ENCODE measurements at regions not wholly inside any gene's neighbourhood (a gene's known extent, or its start where the extent isn't known, plus 50 kb on each side); places are given as distances from the start of the nearest gene placed in this dataset.
A peak's percentile ranks its signal among the peaks of the same experiment; 100 is the strongest.

DNA sequence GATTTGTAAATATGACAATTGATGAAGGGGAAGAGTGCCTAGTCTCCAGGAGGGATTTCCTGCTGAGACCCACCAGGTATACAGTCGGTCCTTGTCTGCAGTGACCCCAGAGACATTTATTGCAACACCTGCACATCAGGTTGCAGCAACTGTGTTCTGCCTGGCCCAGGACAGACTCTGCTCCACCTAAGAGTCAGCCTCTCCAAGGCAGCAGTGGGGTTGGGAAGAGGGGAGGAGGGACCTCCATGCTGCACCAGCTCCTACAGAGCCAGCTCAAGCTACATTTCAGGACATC, 120.4 kb upstream of the IRF2BP2 start (continued):
- TF ChIP-seq RBBP5 (IDR thresholded peaks at IDR 0.05; ENCODE audit: borderline replicate concordance, insufficient read depth, low read length, poor library complexity, severe bottlenecking) (peak; percentile 43), CEBPB (tag; IDR thresholded peaks at IDR 0.05) (peak; percentile 95), ZNF143 (CRISPR knock-in tag; IDR thresholded peaks at IDR 0.05) (no peak), ZNF431 (CRISPR knock-in tag; IDR thresholded peaks at IDR 0.05) (no peak), HNRNPUL1 (IDR thresholded peaks at IDR 0.05; ENCODE audit: low read length) (no peak), ZNF175 (CRISPR knock-in tag; IDR thresholded peaks at IDR 0.05; ENCODE audit: low read depth) (no peak), KDM4B (IDR thresholded peaks at IDR 0.05; ENCODE audit: borderline replicate concordance in 2 of 2, low read depth in 1 of 2) (no peak), JUND (IDR thresholded peaks at IDR 0.05; ENCODE audit: borderline replicate concordance, low read depth, low read length) (no peak), JUND (tag; IDR thresholded peaks at IDR 0.05; ENCODE audit: borderline replicate concordance, low read depth, low read length) (0 out of 3 replicates have a peak, but pooled peaks have one; percentile 33), TRIM28 (IDR thresholded peaks at IDR 0.05) (0 out of 2 replicates have a peak, but pooled peaks have one; percentile 34), KLF16 (IDR thresholded peaks at IDR 0.05) (no peak), CHD2 (IDR thresholded peaks at IDR 0.05; ENCODE audit: low read depth, low read length) (no peak)
- TF ChIP-seq, protein P1, sequence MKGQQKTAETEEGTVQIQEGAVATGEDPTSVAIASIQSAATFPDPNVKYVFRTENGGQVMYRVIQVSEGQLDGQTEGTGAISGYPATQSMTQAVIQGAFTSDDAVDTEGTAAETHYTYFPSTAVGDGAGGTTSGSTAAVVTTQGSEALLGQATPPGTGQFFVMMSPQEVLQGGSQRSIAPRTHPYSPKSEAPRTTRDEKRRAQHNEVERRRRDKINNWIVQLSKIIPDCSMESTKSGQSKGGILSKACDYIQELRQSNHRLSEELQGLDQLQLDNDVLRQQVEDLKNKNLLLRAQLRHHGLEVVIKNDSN (CRISPR knock-in tag; IDR thresholded peaks at IDR 0.05): 0 out of 2 replicates have a peak, but pooled peaks have one; percentile 21
- TF ChIP-seq, protein P2, sequence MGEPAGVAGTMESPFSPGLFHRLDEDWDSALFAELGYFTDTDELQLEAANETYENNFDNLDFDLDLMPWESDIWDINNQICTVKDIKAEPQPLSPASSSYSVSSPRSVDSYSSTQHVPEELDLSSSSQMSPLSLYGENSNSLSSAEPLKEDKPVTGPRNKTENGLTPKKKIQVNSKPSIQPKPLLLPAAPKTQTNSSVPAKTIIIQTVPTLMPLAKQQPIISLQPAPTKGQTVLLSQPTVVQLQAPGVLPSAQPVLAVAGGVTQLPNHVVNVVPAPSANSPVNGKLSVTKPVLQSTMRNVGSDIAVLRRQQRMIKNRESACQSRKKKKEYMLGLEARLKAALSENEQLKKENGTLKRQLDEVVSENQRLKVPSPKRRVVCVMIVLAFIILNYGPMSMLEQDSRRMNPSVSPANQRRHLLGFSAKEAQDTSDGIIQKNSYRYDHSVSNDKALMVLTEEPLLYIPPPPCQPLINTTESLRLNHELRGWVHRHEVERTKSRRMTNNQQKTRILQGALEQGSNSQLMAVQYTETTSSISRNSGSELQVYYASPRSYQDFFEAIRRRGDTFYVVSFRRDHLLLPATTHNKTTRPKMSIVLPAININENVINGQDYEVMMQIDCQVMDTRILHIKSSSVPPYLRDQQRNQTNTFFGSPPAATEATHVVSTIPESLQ (CRISPR knock-in tag; IDR thresholded peaks at IDR 0.05): no peak

Measured in K562 (cell line).